Loucy (cell line): ENCODE measurements at regions not wholly inside any gene's neighbourhood (a gene's known extent, or its start where the extent isn't known, plus 50 kb on each side); places are given as distances from the start of the nearest gene placed in this dataset.

Source experiments
- CTCF ChIP-seq: fragments of 200-600 bp; sonication (generic); conservative IDR thresholded peaks from 2 replicates; pipeline ENCODE4 v1.5.1; 2014; ENCODE audit warnings: mild to moderate bottlenecking, antibody characterized with exemption, low read length
- EZH2phosphoT487 ChIP-seq: fragments of 200-600 bp; IDR thresholded peaks from 2 replicates; pipeline ENCODE4 v1.6.1; 2018; ENCODE audit warnings: antibody characterized with exemption, mild to moderate bottlenecking, moderate library complexity, borderline replicate concordance

- TF ChIP-seq CTCF (no peak), EZH2phosphoT487 (no peak)
These were observed 56.5 kb downstream of the BLID start for GRCh38 chr11:122059565-122059964.
